Inflammatory macrophage treated with lipopolysaccharide for 4 hours (primary cell): ENCODE measurements at regions not wholly inside any gene's neighbourhood (a gene's known extent, or its start where the extent isn't known, plus 50 kb on each side); places are given as distances from the start of the nearest gene placed in this dataset.

ENCODE experiments used
- DNase-seq: peaks from one replicate; pipeline ENCODE4 v3.0.0-alpha.2; 2020

DNA sequence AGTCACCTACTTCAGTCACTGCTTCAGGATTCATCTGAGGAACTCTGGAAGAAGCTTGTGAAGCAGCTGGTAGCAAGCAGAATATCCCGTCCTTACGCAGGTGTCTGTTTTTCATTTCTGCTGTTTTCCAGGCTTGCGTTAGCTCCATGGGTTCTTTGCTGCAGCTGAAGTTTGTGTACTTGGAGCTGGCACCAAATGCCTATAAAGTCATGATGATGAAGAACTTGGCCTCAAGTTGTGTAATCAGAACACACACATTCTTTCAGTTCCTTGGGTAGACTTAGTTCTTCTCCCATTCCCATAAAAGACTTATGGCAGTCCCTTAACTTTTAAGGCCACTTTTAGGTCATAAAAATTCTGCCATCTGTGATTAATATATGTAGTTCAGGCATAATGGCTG is 116.7 kb downstream of the LRRC70 start:
- DNase-seq: no peak

DNA sequence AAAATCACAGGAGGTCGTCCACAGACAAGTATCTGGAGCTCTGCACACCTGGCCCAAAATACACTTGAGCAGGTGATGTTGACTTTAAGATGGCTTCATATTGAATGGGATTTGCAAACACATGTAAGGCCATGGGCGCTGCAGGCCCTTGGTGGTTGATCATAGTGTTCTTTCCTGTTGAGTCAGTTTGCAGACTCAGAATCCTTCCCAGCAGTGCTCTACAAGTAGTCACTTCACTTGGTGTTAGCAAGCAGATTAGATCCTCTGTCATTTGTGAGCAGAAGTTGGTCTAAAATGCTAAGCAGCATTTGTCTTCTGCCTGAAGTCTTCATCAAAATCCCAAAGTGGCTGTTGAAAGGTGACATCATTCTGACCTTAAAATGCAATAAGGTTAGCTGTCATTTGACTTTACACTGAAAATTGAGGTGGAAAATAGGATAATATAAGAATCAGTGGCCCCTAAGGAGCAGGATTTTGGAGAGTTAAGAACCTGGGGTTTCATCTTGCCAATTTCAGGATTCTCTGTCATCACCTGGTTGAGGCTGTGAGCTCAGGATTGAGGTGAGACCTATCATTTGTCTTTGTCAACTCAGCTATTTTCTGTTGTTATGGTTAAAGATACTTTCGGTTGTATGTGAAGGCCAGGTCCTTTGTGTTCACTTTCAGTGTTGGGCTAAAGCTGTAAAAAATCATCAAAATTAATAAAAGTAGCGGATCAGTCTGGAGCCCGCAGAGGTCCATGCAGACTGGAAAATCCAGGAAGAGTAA is 114.5 kb downstream of the LRRC70 start:
- DNase-seq: no peak

DNA sequence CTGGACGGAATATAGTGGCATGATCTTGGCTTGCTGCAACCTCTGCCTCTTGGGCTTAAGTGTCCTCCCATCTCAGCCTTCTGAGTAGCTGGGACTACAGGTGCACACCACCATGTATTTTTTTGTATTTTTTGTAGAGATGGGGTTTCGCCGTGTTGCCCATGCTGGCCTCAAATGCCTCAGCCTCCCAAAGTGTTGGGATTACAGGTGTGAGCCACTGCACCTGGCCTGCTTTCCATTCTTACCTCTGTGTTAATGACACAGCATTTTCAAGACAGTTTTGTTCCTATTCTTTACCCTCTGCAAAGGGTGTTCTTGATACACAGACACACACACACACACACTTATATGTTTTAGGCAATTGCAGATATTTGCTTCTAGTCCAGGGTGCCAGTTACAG is 113.3 kb downstream of the LRRC70 start:
- no peak for DNase-seq

DNA sequence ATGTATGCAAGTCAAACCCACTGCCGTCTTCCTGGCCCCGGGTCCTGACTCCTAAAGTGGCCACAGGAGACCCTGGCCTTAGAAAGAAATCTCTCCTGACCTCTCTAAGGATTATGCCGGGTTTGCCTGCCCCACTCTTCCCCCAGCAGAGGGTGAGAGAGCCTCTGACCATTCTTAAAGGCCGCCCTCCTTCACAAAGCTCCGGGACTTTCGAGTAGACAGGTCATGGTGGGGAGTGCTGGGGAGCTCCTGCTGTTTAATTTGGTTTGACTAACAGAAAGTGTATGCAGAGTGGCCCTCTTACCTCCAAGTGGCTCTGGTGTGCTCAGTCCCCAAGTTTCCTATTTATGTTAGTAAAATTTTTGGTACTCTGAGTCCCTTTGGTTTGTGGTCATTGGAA is 111.8 kb downstream of the LRRC70 start:
- DNase-seq: no peak

DNA sequence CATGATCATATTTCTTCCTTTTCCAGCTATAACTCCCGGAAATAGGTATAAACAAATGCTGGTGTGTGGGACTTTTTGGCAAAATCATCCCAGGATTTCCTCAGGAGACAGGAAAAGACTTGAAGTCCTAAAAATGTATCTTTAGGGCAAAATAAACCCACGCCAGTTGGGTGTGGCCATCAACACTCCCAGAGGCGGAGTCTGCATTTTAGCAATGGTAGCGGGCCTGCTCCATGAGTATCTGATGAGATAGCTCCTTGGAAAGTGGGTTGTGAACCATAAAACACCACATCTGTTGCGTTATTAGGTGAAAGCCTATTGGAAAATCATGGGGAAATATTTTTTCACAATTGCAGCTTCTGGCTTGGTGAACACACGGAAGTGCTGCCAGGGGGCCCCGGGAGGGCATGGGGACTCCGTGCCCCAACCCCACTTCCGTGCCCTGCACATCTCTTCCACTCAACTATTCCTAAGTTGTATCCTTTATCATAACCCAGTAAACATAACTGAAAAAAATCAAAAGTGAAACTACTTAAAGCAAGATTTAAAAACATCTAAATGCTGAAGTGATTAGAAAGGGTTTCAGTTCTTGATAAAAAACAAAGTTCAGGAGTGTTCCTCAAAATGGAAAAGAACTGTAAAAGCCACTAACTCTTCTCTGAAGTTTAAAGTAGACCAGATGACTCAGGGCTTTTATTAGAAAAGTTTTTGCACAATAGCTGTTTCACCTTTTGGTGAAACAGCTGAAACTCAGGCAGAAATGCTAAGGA is 111.2 kb downstream of the LRRC70 start:
- DNase-seq: peak; percentile 63

DNA sequence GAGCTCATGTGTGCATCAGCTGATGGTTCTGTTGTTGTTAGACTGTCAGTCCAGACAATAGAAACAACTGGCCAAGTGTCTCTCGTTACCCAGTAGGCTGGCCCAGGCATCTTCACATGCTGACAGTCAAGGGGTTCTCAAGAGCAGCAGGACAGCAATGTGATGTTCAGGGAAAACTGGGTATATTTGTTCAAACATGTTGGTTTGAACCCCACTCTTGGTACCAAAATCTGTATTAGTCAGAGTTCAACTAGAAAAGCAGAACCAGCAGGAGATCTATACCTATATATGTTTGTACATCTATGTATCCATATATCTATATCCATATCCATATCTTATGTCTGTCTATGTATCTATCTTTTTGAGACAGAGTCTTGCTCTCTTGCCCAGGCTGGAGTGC is 108.1 kb downstream of the LRRC70 start:
- DNase-seq: no peak

DNA sequence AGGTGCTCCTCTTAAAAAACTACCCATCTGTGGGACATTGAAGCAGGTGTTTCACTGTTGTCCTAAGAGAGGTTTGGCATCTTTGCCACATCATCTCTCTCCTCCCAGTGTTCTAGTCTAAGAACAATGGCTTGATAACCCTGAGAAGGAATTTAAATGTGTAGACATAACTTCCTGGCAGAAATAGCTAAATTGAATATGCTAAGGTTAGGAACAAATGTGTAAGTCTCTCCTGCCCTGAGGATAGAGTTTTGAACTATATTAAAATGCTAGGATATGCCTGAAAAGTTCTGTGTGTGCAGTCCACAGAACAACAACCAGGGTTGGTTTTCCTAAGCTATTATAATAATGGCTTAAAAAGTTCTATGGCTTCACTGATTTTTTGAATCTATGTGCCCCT is 106.6 kb downstream of the LRRC70 start:
- DNase-seq: no peak

DNA sequence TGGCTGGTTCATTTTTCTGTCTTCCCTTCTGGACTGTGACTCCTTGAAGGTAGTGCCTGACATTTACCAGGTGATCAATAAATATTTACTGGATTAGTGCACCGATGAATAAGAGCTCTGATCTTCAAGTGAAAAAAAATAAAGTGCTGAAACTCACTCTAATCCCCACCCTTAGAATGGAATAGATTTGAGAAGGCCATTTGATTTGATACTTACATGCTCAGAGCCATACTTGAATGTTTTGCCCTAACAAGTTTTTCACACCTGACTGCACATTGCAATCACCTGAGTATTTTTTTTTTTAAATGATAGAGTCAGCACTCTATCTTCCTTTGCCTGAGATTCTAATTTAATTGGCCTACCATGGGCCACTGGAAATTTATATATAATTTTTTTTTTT is 105.7 kb downstream of the LRRC70 start:
- no peak for DNase-seq

DNA sequence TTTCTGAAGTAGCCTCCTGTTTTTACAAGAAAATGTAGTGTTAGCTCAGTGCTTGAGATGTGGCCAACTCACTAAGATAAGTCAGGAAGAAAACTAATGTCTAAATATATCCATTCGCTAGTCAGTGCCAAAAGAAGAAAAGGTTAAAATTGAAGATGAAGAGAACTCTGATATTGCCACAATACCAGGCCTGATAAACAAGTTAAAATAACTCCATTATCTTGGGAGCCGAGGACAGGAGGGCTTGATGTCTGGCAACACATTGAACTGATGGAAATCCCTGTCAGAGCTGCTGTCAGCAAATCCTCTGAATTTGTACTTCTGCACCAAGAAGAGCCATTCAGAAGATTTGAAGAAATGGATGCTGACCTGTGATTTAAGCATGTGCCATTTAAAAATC is 103.4 kb downstream of the LRRC70 start:
- no peak for DNase-seq

DNA sequence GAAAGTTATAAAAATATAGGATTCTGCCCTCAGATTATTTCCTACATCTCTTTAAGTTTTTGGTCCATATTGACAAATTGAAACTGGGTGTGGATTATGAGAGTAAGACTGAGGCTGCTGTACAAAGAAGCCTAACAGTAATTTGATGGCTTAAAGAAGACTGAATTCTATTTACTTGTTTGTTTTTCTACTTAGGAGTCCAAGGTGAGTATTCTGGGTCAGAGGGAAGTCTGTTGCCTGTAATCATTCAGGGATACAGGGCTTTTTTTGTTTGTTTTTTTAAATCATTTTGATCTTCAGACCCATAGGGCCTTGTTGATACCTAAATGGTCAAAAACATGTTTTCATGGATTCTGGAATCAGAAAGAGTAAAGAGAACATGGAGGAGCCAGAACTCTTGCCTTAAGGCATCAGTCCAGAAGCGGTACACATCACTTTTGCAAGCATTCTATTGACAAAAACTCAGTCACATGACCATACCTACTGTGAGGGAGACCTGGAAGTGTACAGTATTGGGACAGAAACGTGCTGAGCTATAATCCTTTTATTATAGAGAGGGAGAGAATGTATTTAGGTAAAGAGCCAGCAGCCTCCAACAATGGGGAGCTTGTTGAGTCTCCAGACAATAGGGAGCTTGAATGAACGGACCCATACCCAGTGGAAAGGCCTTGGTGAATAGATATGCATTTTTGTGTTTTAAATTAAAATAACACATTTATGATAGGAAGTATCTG is 102.7 kb downstream of the LRRC70 start:
- DNase-seq: no peak

DNA sequence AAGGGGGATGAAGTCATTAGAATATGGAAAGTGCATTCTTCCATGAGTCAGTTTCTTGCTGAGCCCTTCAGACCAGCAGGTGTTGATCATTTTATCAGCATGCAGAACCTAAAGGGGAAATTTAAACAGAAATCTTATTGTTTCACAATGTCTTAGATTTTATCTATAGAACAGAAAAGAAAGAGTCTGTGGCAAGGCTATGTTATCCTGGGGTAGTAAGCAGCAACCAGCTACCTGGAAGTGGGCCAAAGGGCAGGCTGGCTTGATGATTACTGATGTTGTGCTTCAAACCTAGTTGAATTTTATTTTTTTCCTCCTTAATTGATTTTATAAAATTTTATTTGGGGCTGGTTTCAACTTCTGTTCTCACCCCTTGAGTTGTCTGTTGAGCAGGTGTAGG is 101.5 kb downstream of the LRRC70 start:
- DNase-seq: no peak
